WTC11 (cell line): ENCODE measurements at regions not wholly inside any gene's neighbourhood (a gene's known extent, or its start where the extent isn't known, plus 50 kb on each side); places are given as distances from the start of the nearest gene placed in this dataset.

Source experiments
- ATAC-seq: fragments of 200-7000 bp; cut with Tn5 transposase; 2 replicates; pipeline ENCODE4 v1.10.0; 2021; ENCODE audit warnings: mild to moderate bottlenecking, moderate library complexity
- CTCF ChIA-PET: fragments of 300-600 bp; sonication (Branson Sonifier 250); formaldehyde crosslinking; loops from one replicate; lab custom pipeline; 2021; ENCODE audit warnings: antibody characterized with exemption; lab: Charles Lee
- POLR2A ChIA-PET: fragments of 350-600 bp; sonication (Branson Sonifier 250); formaldehyde crosslinking; loops from one replicate; lab custom pipeline; 2021; ENCODE audit warnings: antibody characterized with exemption; lab: Charles Lee
- DNase-seq: peaks from one replicate; pipeline ENCODE4 v3.0.0; 2021; ENCODE audit warnings: low spot score
- H3K27ac Mint-ChIP-seq: 2 replicates; pipeline ENCODE4 v1.8.0; 2021; ENCODE audit warnings: mixed read lengths
- H3K27me3 Mint-ChIP-seq: 2 replicates; pipeline ENCODE4 v1.8.0; 2021; ENCODE audit warnings: low read depth, mild to moderate bottlenecking, moderate library complexity, mixed read lengths
- H3K36me3 Mint-ChIP-seq: 2 replicates; pipeline ENCODE4 v1.8.0; 2021; ENCODE audit warnings: mixed read lengths
- H3K4me1 Mint-ChIP-seq: 2 replicates; pipeline ENCODE4 v1.8.0; 2022; ENCODE audit warnings: mixed read lengths
- H3K4me3 Mint-ChIP-seq: 2 replicates; pipeline ENCODE4 v1.8.0; 2021; ENCODE audit warnings: mild to moderate bottlenecking, moderate library complexity, mixed read lengths
- H3K9me3 Mint-ChIP-seq: 2 replicates; pipeline ENCODE4 v1.8.0; 2021; ENCODE audit warnings: mixed read lengths
- CREB1 ChIP-seq: sonication (generic); formaldehyde crosslinking; IDR thresholded peaks from 2 replicates; pipeline ENCODE4 v1.8.0; 2023; ENCODE audit warnings: mild to moderate bottlenecking, missing genetic modification reagents
- FOXK1 ChIP-seq: sonication (generic); formaldehyde crosslinking; IDR thresholded peaks from 2 replicates; pipeline ENCODE4 v1.8.0; 2022; ENCODE audit warnings: mild to moderate bottlenecking, moderate library complexity, missing genetic modification reagents
- FOXP1 ChIP-seq: sonication (generic); formaldehyde crosslinking; IDR thresholded peaks from 2 replicates; pipeline ENCODE4 v1.8.0; 2022; ENCODE audit warnings: missing genetic modification reagents, mild to moderate bottlenecking, moderate library complexity, borderline replicate concordance
- GABPB1 ChIP-seq: sonication (generic); formaldehyde crosslinking; IDR thresholded peaks from 2 replicates; pipeline ENCODE4 v1.8.1; 2023; ENCODE audit warnings: mild to moderate bottlenecking, missing genetic modification reagents
- GRHL2 ChIP-seq: fragments of 250-450 bp; sonication (Bioruptor Pico); IDR thresholded peaks from 2 replicates; pipeline ENCODE4 v1.8.0; 2022; ENCODE audit warnings: mild to moderate bottlenecking, moderate library complexity; ENCODE audit not compliant: insufficient replicate concordance, severe bottlenecking
- JAZF1 ChIP-seq: fragments of 250-450 bp; sonication (Bioruptor Pico); IDR thresholded peaks from 2 replicates; pipeline ENCODE4 v1.9.0; 2021; ENCODE audit warnings: moderate library complexity, mild to moderate bottlenecking, inconsistent platforms
- JUN ChIP-seq: sonication (generic); formaldehyde crosslinking; IDR thresholded peaks from 2 replicates; pipeline ENCODE4 v1.8.0; 2023; ENCODE audit warnings: mild to moderate bottlenecking, missing genetic modification reagents
- NFYB ChIP-seq: sonication (generic); formaldehyde crosslinking; conservative IDR thresholded peaks from 2 replicates; pipeline ENCODE4 v1.8.0; 2022; ENCODE audit warnings: low read depth, missing genetic modification reagents
- NR3C1 ChIP-seq: sonication (generic); formaldehyde crosslinking; conservative IDR thresholded peaks from 2 replicates; pipeline ENCODE4 v1.8.1; 2023; ENCODE audit warnings: low read depth, mild to moderate bottlenecking, missing genetic modification reagents
- TEAD1 ChIP-seq: sonication (generic); formaldehyde crosslinking; IDR thresholded peaks from 2 replicates; pipeline ENCODE4 v1.8.0; 2022; ENCODE audit warnings: mild to moderate bottlenecking, missing genetic modification reagents
- ZNF396 ChIP-seq: fragments of 250-450 bp; sonication (Bioruptor Pico); IDR thresholded peaks from 2 replicates; pipeline ENCODE4 v1.8.0; 2021; ENCODE audit warnings: mild to moderate bottlenecking, moderate library complexity, borderline replicate concordance
- ZNF416 ChIP-seq: fragments of 250-450 bp; sonication (Bioruptor Pico); IDR thresholded peaks from 2 replicates; pipeline ENCODE4 v1.9.0; 2021; ENCODE audit warnings: mild to moderate bottlenecking, inconsistent platforms
- TF ChIP-seq, protein P1 (sequence below): sonication (generic); formaldehyde crosslinking; conservative IDR thresholded peaks from 2 replicates; pipeline ENCODE4 v1.8.1; 2022; ENCODE audit warnings: mild to moderate bottlenecking, missing genetic modification reagents
- TF ChIP-seq, protein P2 (sequence below): sonication (generic); formaldehyde crosslinking; IDR thresholded peaks from 2 replicates; pipeline ENCODE4 v1.8.1; 2022; ENCODE audit warnings: missing genetic modification reagents, borderline replicate concordance
- TF ChIP-seq, protein P3 (sequence below): sonication (generic); formaldehyde crosslinking; IDR thresholded peaks from 2 replicates; pipeline ENCODE4 v1.8.1; 2022; ENCODE audit warnings: low read depth, mild to moderate bottlenecking, moderate library complexity, missing genetic modification reagents, borderline replicate concordance
- TF ChIP-seq, protein P4 (sequence below): sonication (generic); formaldehyde crosslinking; conservative IDR thresholded peaks from 2 replicates; pipeline ENCODE4 v1.8.1; 2023; ENCODE audit warnings: mild to moderate bottlenecking, low read depth, missing genetic modification reagents, moderate library complexity
- TF ChIP-seq, protein P5 (sequence below): fragments of 250-450 bp; sonication (Bioruptor Pico); conservative IDR thresholded peaks from 2 replicates; pipeline ENCODE4 v1.9.0; 2021; ENCODE audit warnings: mild to moderate bottlenecking
- TF ChIP-seq, protein P6 (sequence below): sonication (generic); formaldehyde crosslinking; IDR thresholded peaks from 2 replicates; pipeline ENCODE4 v1.8.0; 2022; ENCODE audit warnings: mild to moderate bottlenecking, missing genetic modification reagents
- TF ChIP-seq, protein P7 (sequence below): sonication (generic); formaldehyde crosslinking; IDR thresholded peaks from 2 replicates; pipeline ENCODE4 v1.8.1; 2022; ENCODE audit warnings: mild to moderate bottlenecking, missing genetic modification reagents, moderate library complexity, borderline replicate concordance
- TF ChIP-seq, protein P8 (sequence below): fragments of 250-450 bp; sonication (Bioruptor Pico); IDR thresholded peaks from 2 replicates; pipeline ENCODE4 v2.1.2; 2022; ENCODE audit warnings: mild to moderate bottlenecking, moderate library complexity

DNA sequence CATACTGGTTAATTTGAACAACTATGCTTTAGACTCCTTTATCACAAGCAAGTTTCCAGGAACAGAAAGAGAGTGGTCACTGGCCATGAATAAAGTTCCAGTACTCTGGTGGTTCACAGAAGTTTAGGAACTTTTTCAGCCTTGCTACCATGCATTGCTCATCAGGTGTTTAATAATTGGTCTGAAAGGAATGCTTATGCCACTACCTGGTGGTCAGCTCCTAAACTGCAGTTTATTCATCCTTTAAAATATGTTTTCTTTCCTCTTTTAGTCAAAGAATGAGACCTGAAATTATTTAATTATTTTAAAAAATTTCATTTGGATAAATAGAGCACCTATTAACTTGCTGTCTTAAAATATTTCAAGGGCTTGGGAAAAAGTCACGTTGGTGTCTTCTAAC lies 260.1 kb upstream of the OR4E1 start:
- ATAC-seq = 0 out of 2 replicates have a peak, but pooled peaks have one; percentile 16
- H3K27ac Mint-ChIP-seq = no peak overlapping the region
- ChIA-PET CTCF (interaction anchor here (0.7 to 2.1 kb wide), 9 partner anchors 13 to 82 kb away, joined by 3 to 12 read pairs (median 4); no protein-coding TSS in a partner anchor), POLR2A (no interaction called here)
- no peaks in the 10 kb centered on the region; the same call in 1 of the 2 replicates for H3K27me3 Mint-ChIP-seq
- H3K4me3 Mint-ChIP-seq = no peak overlapping the region
- H3K4me1 Mint-ChIP-seq = peaks cover 14% of the 10 kb centered on the region
- TF ChIP-seq NR3C1 (CRISPR knock-in tag) (no peak), NFYB (no peak), FOXK1 (CRISPR knock-in tag) (no peak), CREB1 (CRISPR knock-in tag) (no peak), JUN (CRISPR knock-in tag) (no peak), JAZF1 (no peak), ZNF396 (CRISPR knock-in tag) (no peak), ZNF416 (CRISPR knock-in tag) (no peak), GABPB1 (CRISPR knock-in tag) (no peak), GRHL2 (no peak), TEAD1 (CRISPR knock-in tag) (no peak), FOXP1 (no peak)
- TF ChIP-seq, protein P1, sequence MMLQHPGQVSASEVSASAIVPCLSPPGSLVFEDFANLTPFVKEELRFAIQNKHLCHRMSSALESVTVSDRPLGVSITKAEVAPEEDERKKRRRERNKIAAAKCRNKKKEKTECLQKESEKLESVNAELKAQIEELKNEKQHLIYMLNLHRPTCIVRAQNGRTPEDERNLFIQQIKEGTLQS = no peak
- TF ChIP-seq, protein P2, sequence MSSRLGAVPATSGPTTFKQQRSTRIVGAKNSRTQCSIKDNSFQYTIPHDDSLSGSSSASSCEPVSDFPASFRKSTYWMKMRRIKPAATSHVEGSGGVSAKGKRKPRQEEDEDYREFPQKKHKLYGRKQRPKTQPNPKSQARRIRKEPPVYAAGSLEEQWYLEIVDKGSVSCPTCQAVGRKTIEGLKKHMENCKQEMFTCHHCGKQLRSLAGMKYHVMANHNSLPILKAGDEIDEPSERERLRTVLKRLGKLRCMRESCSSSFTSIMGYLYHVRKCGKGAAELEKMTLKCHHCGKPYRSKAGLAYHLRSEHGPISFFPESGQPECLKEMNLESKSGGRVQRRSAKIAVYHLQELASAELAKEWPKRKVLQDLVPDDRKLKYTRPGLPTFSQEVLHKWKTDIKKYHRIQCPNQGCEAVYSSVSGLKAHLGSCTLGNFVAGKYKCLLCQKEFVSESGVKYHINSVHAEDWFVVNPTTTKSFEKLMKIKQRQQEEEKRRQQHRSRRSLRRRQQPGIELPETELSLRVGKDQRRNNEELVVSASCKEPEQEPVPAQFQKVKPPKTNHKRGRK = no peak
- TF ChIP-seq, protein P3, sequence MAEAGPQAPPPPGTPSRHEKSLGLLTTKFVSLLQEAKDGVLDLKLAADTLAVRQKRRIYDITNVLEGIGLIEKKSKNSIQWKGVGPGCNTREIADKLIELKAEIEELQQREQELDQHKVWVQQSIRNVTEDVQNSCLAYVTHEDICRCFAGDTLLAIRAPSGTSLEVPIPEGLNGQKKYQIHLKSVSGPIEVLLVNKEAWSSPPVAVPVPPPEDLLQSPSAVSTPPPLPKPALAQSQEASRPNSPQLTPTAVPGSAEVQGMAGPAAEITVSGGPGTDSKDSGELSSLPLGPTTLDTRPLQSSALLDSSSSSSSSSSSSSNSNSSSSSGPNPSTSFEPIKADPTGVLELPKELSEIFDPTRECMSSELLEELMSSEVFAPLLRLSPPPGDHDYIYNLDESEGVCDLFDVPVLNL (CRISPR knock-in tag) = no peak
- TF ChIP-seq, protein P4, sequence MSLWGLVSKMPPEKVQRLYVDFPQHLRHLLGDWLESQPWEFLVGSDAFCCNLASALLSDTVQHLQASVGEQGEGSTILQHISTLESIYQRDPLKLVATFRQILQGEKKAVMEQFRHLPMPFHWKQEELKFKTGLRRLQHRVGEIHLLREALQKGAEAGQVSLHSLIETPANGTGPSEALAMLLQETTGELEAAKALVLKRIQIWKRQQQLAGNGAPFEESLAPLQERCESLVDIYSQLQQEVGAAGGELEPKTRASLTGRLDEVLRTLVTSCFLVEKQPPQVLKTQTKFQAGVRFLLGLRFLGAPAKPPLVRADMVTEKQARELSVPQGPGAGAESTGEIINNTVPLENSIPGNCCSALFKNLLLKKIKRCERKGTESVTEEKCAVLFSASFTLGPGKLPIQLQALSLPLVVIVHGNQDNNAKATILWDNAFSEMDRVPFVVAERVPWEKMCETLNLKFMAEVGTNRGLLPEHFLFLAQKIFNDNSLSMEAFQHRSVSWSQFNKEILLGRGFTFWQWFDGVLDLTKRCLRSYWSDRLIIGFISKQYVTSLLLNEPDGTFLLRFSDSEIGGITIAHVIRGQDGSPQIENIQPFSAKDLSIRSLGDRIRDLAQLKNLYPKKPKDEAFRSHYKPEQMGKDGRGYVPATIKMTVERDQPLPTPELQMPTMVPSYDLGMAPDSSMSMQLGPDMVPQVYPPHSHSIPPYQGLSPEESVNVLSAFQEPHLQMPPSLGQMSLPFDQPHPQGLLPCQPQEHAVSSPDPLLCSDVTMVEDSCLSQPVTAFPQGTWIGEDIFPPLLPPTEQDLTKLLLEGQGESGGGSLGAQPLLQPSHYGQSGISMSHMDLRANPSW (CRISPR knock-in tag) = no peak
- TF ChIP-seq, protein P5, sequence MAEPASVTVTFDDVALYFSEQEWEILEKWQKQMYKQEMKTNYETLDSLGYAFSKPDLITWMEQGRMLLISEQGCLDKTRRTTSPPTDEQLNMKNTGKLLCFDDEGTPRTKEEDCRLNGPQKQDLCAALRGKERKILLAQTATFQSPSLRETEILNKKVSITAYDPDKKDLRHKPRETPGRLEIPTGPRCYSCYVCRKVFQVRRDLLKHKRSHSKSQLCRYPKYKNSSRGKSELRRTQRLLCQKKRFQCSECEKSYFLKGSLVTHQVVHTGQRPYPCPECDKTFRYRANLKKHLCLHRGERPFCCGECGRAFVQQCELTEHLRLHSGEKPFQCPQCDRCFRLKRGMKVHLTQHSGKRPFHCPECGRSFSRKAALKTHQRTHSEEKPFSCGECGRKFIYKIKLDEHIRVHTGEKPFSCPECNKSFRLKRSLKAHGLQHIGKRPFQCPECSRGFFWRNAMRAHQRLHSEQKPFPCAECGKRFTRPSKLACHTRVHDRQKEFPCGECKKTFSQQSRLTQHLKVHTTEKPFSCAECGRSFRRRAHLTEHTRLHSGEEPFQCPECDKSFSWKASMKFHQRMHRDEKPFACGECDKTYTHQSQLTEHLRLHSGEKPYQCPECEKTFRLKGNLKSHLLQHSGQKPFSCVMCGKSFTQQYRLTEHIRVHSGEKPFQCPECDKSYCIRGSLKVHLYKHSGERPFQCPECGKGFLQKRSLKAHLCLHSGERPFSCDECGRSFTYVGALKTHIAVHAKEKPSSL (CRISPR knock-in tag) = no peak
- TF ChIP-seq, protein P6, sequence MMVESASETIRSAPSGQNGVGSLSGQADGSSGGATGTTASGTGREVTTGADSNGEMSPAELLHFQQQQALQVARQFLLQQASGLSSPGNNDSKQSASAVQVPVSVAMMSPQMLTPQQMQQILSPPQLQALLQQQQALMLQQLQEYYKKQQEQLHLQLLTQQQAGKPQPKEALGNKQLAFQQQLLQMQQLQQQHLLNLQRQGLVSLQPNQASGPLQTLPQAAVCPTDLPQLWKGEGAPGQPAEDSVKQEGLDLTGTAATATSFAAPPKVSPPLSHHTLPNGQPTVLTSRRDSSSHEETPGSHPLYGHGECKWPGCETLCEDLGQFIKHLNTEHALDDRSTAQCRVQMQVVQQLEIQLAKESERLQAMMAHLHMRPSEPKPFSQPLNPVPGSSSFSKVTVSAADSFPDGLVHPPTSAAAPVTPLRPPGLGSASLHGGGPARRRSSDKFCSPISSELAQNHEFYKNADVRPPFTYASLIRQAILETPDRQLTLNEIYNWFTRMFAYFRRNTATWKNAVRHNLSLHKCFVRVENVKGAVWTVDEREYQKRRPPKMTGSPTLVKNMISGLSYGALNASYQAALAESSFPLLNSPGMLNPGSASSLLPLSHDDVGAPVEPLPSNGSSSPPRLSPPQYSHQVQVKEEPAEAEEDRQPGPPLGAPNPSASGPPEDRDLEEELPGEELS = no peak
- TF ChIP-seq, protein P7, sequence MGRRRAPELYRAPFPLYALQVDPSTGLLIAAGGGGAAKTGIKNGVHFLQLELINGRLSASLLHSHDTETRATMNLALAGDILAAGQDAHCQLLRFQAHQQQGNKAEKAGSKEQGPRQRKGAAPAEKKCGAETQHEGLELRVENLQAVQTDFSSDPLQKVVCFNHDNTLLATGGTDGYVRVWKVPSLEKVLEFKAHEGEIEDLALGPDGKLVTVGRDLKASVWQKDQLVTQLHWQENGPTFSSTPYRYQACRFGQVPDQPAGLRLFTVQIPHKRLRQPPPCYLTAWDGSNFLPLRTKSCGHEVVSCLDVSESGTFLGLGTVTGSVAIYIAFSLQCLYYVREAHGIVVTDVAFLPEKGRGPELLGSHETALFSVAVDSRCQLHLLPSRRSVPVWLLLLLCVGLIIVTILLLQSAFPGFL (CRISPR knock-in tag) = no peak
- TF ChIP-seq, protein P8, sequence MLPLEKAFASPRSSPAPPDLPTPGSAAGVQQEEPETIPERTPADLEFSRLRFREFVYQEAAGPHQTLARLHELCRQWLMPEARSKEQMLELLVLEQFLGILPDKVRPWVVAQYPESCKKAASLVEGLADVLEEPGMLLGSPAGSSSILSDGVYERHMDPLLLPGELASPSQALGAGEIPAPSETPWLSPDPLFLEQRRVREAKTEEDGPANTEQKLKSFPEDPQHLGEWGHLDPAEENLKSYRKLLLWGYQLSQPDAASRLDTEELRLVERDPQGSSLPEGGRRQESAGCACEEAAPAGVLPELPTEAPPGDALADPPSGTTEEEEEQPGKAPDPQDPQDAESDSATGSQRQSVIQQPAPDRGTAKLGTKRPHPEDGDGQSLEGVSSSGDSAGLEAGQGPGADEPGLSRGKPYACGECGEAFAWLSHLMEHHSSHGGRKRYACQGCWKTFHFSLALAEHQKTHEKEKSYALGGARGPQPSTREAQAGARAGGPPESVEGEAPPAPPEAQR (CRISPR knock-in tag) = no peak
- no peak for DNase-seq
- no peaks in the 10 kb centered on the region for H3K9me3 Mint-ChIP-seq
- H3K36me3 Mint-ChIP-seq = no peaks in the 10 kb centered on the region
